ENCODE measurements at regions not wholly inside any gene's neighbourhood (a gene's known extent, or its start where the extent isn't known, plus 50 kb on each side); places are given as distances from the start of the nearest gene placed in this dataset.
A peak's percentile ranks its signal among the peaks of the same experiment; 100 is the strongest.

DNA sequence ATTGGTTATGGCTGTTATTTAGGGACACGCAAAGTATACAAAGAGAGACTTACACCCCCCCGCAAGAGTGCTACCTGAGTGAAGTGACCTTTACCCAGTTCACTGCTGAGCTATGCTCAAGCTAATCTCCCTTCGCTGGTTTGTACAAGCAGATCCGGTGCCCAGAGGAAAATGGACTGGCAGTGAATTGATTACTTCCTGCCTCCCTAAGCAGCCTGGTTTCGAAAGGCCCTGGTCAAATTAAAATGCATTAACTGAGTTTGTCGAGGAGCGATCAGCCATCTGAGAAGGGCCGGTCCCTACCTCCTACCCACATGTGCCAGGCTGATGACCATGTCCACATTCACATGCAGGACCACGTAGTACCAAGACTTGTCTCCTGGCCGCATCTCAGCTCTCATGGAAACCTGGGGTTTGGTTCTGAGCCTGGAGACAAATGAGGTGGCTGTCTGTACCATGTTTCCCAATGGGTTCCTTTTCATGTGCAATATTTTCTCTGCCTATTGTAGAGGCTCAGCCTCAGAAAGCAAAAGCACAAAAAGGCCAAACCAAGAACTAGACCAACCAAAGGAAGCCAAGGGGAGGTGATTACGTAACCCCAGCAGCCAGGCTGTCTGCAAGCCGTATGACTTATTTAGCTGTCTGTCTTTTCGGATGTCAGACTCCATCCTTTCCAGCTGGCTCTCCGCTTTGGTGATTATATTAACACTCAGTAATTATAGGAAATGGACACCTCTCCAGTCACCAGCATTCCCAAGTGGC, 284.7 kb upstream of the PWP1 start:
- Histone ChIP-seq H3K9me3 (no peaks in the 10 kb centered on the region), H3K4me3 (no peak overlapping the region), H3K36me3 (no peaks in the 10 kb centered on the region), H3K27me3 (no peaks in the 10 kb centered on the region), H3K9ac (ENCODE audit: low read depth in 2 of 2, low read length in 2 of 2) (no peak overlapping the region), H3K4me1 (no peaks in the 10 kb centered on the region), H3K27ac (no peak overlapping the region)
- TF ChIP-seq, protein P1, sequence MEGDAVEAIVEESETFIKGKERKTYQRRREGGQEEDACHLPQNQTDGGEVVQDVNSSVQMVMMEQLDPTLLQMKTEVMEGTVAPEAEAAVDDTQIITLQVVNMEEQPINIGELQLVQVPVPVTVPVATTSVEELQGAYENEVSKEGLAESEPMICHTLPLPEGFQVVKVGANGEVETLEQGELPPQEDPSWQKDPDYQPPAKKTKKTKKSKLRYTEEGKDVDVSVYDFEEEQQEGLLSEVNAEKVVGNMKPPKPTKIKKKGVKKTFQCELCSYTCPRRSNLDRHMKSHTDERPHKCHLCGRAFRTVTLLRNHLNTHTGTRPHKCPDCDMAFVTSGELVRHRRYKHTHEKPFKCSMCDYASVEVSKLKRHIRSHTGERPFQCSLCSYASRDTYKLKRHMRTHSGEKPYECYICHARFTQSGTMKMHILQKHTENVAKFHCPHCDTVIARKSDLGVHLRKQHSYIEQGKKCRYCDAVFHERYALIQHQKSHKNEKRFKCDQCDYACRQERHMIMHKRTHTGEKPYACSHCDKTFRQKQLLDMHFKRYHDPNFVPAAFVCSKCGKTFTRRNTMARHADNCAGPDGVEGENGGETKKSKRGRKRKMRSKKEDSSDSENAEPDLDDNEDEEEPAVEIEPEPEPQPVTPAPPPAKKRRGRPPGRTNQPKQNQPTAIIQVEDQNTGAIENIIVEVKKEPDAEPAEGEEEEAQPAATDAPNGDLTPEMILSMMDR (IDR thresholded peaks at IDR 0.05): no peak
- intact Hi-C loops (cut with DNase I): loop anchor here (5.0 kb wide), 1 partner anchor 269 kb away; no protein-coding TSS in a partner anchor
- no peak for DNase-seq

DNA sequence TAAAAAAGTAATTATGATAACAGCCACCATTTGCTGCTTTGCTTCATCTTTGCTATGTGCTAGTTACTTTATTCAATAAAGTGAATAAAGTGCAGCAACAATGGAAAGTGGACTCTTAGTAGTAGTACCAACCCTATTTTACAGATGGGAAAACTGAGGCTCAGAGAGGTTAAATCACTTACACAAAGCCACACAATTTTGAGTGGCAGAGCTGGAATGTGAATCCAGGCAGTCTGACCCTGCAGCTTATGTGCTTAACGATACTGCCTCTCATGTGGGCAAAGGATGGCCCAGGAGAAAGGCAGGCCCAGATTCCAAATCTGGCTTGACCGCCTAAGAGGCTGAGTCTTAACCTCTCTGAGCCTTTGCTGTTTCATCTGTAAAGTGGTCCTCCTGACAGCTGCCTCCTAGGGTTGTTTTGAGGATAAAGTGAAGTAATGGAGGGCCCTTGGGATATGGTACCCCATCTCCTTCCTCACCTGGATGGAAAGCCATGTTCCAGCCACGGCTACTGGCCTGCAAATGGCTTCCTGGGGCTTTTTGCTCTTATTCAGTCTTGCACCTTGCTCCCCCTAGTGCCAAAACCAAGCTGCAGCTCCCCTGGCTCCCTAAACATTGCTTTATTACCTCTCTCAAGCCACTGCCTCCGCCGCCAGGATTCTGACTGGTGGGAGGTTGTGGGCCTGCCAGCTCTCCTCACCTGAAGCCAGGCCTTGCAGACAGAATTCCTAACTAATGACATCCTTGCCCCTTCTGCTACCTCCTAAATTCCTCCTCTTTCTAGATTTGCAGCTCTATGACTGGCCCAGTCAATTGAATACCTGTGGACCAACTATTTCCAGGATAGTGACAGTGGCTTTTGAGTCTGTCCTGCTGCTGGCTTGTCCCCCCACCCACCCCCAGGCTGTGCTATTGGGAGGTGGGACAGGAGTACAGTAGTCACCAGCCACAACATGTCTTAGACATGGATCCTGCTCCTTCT, 283.3 kb upstream of the PWP1 start:
- TF ChIP-seq, protein P1 (IDR thresholded peaks at IDR 0.05): peak; percentile 42
- intact Hi-C loops (cut with DNase I): loop anchor here (5.0 kb wide), 1 partner anchor 270 kb away; no protein-coding TSS in a partner anchor

DNA sequence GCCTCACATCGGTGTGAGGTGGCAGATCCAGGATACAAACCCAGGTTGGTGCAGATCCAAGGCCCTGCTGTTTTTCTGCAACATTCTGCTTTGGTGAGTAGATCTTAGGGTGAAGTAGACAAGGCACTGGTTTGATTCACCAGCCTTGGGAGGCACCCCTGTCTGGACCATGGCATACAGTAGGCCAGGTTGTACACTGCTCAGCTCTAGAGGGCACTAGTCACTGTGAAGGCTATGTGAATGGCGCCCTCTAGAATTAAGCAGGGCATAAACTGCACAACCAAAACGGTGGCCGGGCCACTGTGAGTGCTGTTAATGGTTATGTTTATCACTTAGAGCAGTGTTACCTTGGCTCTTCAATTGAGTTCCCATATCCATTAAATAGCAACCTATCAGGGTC, 280.6 kb upstream of the PWP1 start:
- H3K4me3 ChIP-seq: no peak overlapping the region
- no peaks in the 10 kb centered on the region for H3K9me3 ChIP-seq
- no peaks in the 10 kb centered on the region for H3K4me1 ChIP-seq
- no peak overlapping the region for H3K27ac ChIP-seq
- no peaks in the 10 kb centered on the region for H3K27me3 ChIP-seq
- TF ChIP-seq, protein P1 (IDR thresholded peaks at IDR 0.05): peak; percentile 40
- H3K9ac ChIP-seq (ENCODE audit: low read depth in 2 of 2, low read length in 2 of 2): no peak overlapping the region
- no peaks in the 10 kb centered on the region for H3K36me3 ChIP-seq
- DNase-seq: peak; percentile 29
- intact Hi-C loops (cut with DNase I): loop anchor here (5.0 kb wide), 2 partner anchors 202 to 273 kb away; no protein-coding TSS in a partner anchor

More for the DNA sequence above, 283.3 kb upstream of the PWP1 start:
- Histone ChIP-seq H3K27ac (no peak overlapping the region), H3K27me3 (no peaks in the 10 kb centered on the region), H3K4me3 (no peak overlapping the region), H3K36me3 (no peaks in the 10 kb centered on the region), H3K9ac (ENCODE audit: low read depth in 2 of 2, low read length in 2 of 2) (no peak overlapping the region), H3K4me1 (no peaks in the 10 kb centered on the region), H3K9me3 (no peaks in the 10 kb centered on the region)
- peak; percentile 41 for DNase-seq

DNA sequence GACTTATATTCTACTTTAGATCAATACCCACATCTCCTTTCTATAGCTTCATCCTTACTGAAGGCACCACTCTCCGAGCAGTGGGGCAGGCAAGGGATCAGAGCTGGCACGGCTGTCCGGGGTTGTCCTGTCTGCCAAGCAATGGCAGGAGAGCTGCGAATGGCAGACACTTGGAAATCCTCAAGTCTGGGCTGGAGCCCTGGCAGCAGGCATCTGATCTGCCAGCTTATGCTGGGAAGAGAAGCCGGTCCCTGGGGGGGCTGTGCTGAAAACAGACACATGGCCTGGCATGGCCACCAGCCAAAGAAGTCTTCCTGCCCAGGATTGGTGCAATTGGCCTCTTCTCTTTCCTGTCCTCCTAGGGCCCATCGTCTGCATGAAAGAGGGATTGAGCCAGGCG, 280.2 kb upstream of the PWP1 start:
- no peak for DNase-seq
- Histone ChIP-seq H3K36me3 (no peaks in the 10 kb centered on the region), H3K27me3 (no peaks in the 10 kb centered on the region), H3K9ac (ENCODE audit: low read depth in 2 of 2, low read length in 2 of 2) (no peak overlapping the region), H3K4me1 (no peaks in the 10 kb centered on the region), H3K4me3 (no peak overlapping the region), H3K27ac (no peak overlapping the region), H3K9me3 (no peaks in the 10 kb centered on the region)
- TF ChIP-seq, protein P1 (IDR thresholded peaks at IDR 0.05): no peak
- intact Hi-C loops (cut with DNase I): loop anchor here (5.0 kb wide), 1 partner anchor 202 kb away; no protein-coding TSS in a partner anchor

GRCh38 chr12:107406932-107407331, 278.7 kb upstream of the PWP1 start:
- Histone ChIP-seq H3K27ac (no peak overlapping the region), H3K27me3 (no peaks in the 10 kb centered on the region), H3K9ac (ENCODE audit: low read depth in 2 of 2, low read length in 2 of 2) (no peak overlapping the region), H3K36me3 (no peaks in the 10 kb centered on the region), H3K4me1 (no peaks in the 10 kb centered on the region), H3K9me3 (no peaks in the 10 kb centered on the region), H3K4me3 (no peak overlapping the region)
- intact Hi-C loops (cut with DNase I): loop anchor here (5.0 kb wide), 1 partner anchor 200 kb away; no protein-coding TSS in a partner anchor
- no peak for DNase-seq
- TF ChIP-seq, protein P1 (IDR thresholded peaks at IDR 0.05): no peak
